NCI-H226 (cell line): ENCODE measurements at regions not wholly inside any gene's neighbourhood (a gene's known extent, or its start where the extent isn't known, plus 50 kb on each side); places are given as distances from the start of the nearest gene placed in this dataset.
"Not testable (repeated sequence)": the region's sequence is repeated elsewhere in the genome, so short reads cannot be mapped to it uniquely, and the experiment has no call there.

Source experiments
- DNase-seq: peaks from one replicate; pipeline ENCODE4 v3.0.0-alpha.2; 2015

- no peak for DNase-seq
These were observed 346.7 kb downstream of the IL20RB start for GRCh38 chr3:137304313-137305056.

GRCh38 chr3:137324114-137324513 lies 366.3 kb downstream of the IL20RB start:
- no peak for DNase-seq

- DNase-seq, result no peak
These were observed 367.4 kb downstream of the IL20RB start for GRCh38 chr3:137325170-137325569.

GRCh38 chr3:137325934-137326333 lies 368.2 kb downstream of the IL20RB start:
- DNase-seq, result no peak

GRCh38 chr3:137329594-137329993 lies 371.8 kb downstream of the IL20RB start:
- no peak for DNase-seq

- DNase-seq, result no peak
These were observed 372.5 kb downstream of the IL20RB start for GRCh38 chr3:137330246-137330645.

- no peak for DNase-seq
These were observed 374.5 kb downstream of the IL20RB start for GRCh38 chr3:137332297-137332696.

- DNase-seq, result no peak
These were observed 377.7 kb downstream of the IL20RB start for GRCh38 chr3:137335478-137335877.

GRCh38 chr3:137338400-137338799 lies 380.6 kb downstream of the IL20RB start:
- DNase-seq, result not testable (repeated sequence)

- no peak for DNase-seq
These were observed 385.5 kb downstream of the IL20RB start for GRCh38 chr3:137343283-137343682.

- no peak for DNase-seq
These were observed 389.3 kb downstream of the IL20RB start for GRCh38 chr3:137347132-137347531.

GRCh38 chr3:137347817-137348368 lies 390.1 kb downstream of the IL20RB start:
- DNase-seq, result no peak

- no peak for DNase-seq
These were observed 391.2 kb downstream of the IL20RB start for GRCh38 chr3:137348936-137349335.

GRCh38 chr3:137349557-137350348 lies 392.0 kb downstream of the IL20RB start:
- DNase-seq, result no peak

- no peak for DNase-seq
These were observed 402.9 kb downstream of the IL20RB start for GRCh38 chr3:137360531-137361201.

GRCh38 chr3:137382005-137382594 lies 382.0 kb upstream of the SOX14 start:
- DNase-seq, result no peak

GRCh38 chr3:137385922-137386321 lies 378.2 kb upstream of the SOX14 start:
- no peak for DNase-seq

GRCh38 chr3:137409584-137409983 lies 354.5 kb upstream of the SOX14 start:
- DNase-seq, result no peak

- DNase-seq, result no peak
These were observed 354.1 kb upstream of the SOX14 start for GRCh38 chr3:137410028-137410427.

- DNase-seq, result no peak
These were observed 343.7 kb upstream of the SOX14 start for GRCh38 chr3:137420198-137420995.

GRCh38 chr3:137438561-137438960 lies 325.6 kb upstream of the SOX14 start:
- no peak for DNase-seq

GRCh38 chr3:137460944-137461343 lies 303.2 kb upstream of the SOX14 start:
- no peak for DNase-seq
